IPS DF 6.9 (cell line): ENCODE measurements at regions not wholly inside any gene's neighbourhood (a gene's known extent, or its start where the extent isn't known, plus 50 kb on each side); places are given as distances from the start of the nearest gene placed in this dataset.

Experiments used
- DNase-seq: peaks from one replicate; pipeline ENCODE4 v3.0.0-alpha.2; 2013; ENCODE audit warnings: low read depth, low spot score
- H3K27ac ChIP-seq: one replicate; pipeline ENCODE4 v1.5.1; 2013; ENCODE audit warnings: low read length, control low read depth
- H3K27me3 ChIP-seq: 2 replicates; pipeline ENCODE4 v1.6.1; 2013; ENCODE audit warnings: mild to moderate bottlenecking, low read length; ENCODE audit not compliant: control insufficient read depth, insufficient read depth
- H3K36me3 ChIP-seq: 2 replicates; pipeline ENCODE4 v1.6.1; 2013; ENCODE audit warnings: low read length; ENCODE audit not compliant: control insufficient read depth, insufficient read depth
- H3K4me1 ChIP-seq: 2 replicates; pipeline ENCODE4 v1.6.1; 2013; ENCODE audit warnings: low read length; ENCODE audit not compliant: control insufficient read depth, insufficient read depth
- H3K4me3 ChIP-seq: 2 replicates; pipeline ENCODE4 v1.5.1; 2013; ENCODE audit warnings: mild to moderate bottlenecking, low read length
- H3K9me3 ChIP-seq: 2 replicates; pipeline ENCODE4 v1.6.1; 2013; ENCODE audit warnings: low read length, inconsistent platforms; ENCODE audit not compliant: control insufficient read depth, insufficient read depth
- WGBS: extraction: QIAGEN DNeasy Blood & Tissue Kit; methylation state at CpG from one replicate; pipeline ENCODE4 v1.1.7; 2013; ENCODE audit warnings: mixed read lengths, missing lambda C conversion rate; ENCODE audit not compliant: insufficient read length, insufficient coverage; 5-methylcytosine and 5-hydroxymethylcytosine counted together

- Histone ChIP-seq H3K27ac (no peak overlapping the region), H3K9me3 (no peaks in the 10 kb centered on the region; the same call in 1 of the 2 replicates), H3K36me3 (no peaks in the 10 kb centered on the region), H3K27me3 (no peaks in the 10 kb centered on the region), H3K4me3 (no peak overlapping the region), H3K4me1 (0 out of 2 replicates have a peak, but pooled peaks cover 1% of the 10 kb centered on the region)
- DNase-seq: no peak
- no CpG with 5 or more reads among the region's 3 CpGs for WGBS
These were observed 282.6 kb downstream of the SKIDA1 start for GRCh38 chr10:21242915-21243314.

GRCh38 chr10:21238717-21239116, 286.8 kb downstream of the SKIDA1 start:
- DNase-seq: no peak
- Histone ChIP-seq H3K4me3 (no peak overlapping the region), H3K27me3 (no peaks in the 10 kb centered on the region), H3K27ac (no peak overlapping the region), H3K9me3 (no peaks in the 10 kb centered on the region), H3K4me1 (0 out of 2 replicates have a peak, but pooled peaks cover 1% of the 10 kb centered on the region), H3K36me3 (no peaks in the 10 kb centered on the region)
- WGBS: no CpG with 5 or more reads among the region's 2 CpGs

- Histone ChIP-seq H3K27me3 (no peaks in the 10 kb centered on the region), H3K4me1 (0 out of 2 replicates have a peak, but pooled peaks cover 1% of the 10 kb centered on the region), H3K9me3 (no peaks in the 10 kb centered on the region), H3K27ac (no peak overlapping the region), H3K36me3 (no peaks in the 10 kb centered on the region), H3K4me3 (no peak overlapping the region)
- no peak for DNase-seq
- WGBS: no CpG with 5 or more reads among the region's 5 CpGs
These were observed 287.4 kb downstream of the SKIDA1 start for GRCh38 chr10:21238044-21238443.

GRCh38 chr10:21234761-21235160, 290.7 kb downstream of the SKIDA1 start:
- Histone ChIP-seq H3K36me3 (no peaks in the 10 kb centered on the region), H3K9me3 (no peaks in the 10 kb centered on the region), H3K4me1 (no peaks in the 10 kb centered on the region), H3K27ac (no peak overlapping the region), H3K27me3 (no peaks in the 10 kb centered on the region), H3K4me3 (no peak overlapping the region)
- no CpG with 5 or more reads among the region's 6 CpGs for WGBS
- DNase-seq: no peak

- no peak for DNase-seq
- H3K9me3 ChIP-seq: no peaks in the 10 kb centered on the region
- no peak overlapping the region for H3K4me3 ChIP-seq
- H3K27ac ChIP-seq: no peak overlapping the region
- no peaks in the 10 kb centered on the region for H3K36me3 ChIP-seq
- H3K27me3 ChIP-seq: no peaks in the 10 kb centered on the region
- no peaks in the 10 kb centered on the region for H3K4me1 ChIP-seq
These were observed 295.3 kb downstream of the SKIDA1 start for GRCh38 chr10:21230219-21230618.

- no CpG with 5 or more reads among the region's 10 CpGs for WGBS
- H3K27ac ChIP-seq: no peak overlapping the region
- no peak overlapping the region for H3K4me3 ChIP-seq
These were observed 307.6 kb downstream of the SKIDA1 start for GRCh38 chr10:21217748-21218367.

GRCh38 chr10:21217107-21217506, 308.4 kb downstream of the SKIDA1 start:
- Histone ChIP-seq H3K36me3 (no peaks in the 10 kb centered on the region), H3K9me3 (no peaks in the 10 kb centered on the region), H3K4me1 (no peaks in the 10 kb centered on the region), H3K27ac (no peak overlapping the region), H3K4me3 (no peak overlapping the region), H3K27me3 (no peaks in the 10 kb centered on the region)
- DNase-seq: no peak
- WGBS: no CpG with 5 or more reads among the region's 3 CpGs

More at GRCh38 chr10:21217748-21218367, 307.6 kb downstream of the SKIDA1 start:
- Histone ChIP-seq H3K4me1 (no peaks in the 10 kb centered on the region), H3K27me3 (no peaks in the 10 kb centered on the region), H3K9me3 (no peaks in the 10 kb centered on the region), H3K36me3 (no peaks in the 10 kb centered on the region)
- no peak for DNase-seq

GRCh38 chr10:21214329-21214728, 311.2 kb downstream of the SKIDA1 start:
- no peak for DNase-seq
- H3K36me3 ChIP-seq: no peaks in the 10 kb centered on the region
- no peaks in the 10 kb centered on the region for H3K4me1 ChIP-seq
- no peaks in the 10 kb centered on the region for H3K27me3 ChIP-seq
- no CpG with 5 or more reads among the region's 3 CpGs for WGBS
- H3K4me3 ChIP-seq: no peak overlapping the region
- H3K27ac ChIP-seq: no peak overlapping the region
- no peaks in the 10 kb centered on the region for H3K9me3 ChIP-seq

GRCh38 chr10:21213381-21213780, 312.1 kb downstream of the SKIDA1 start:
- H3K4me1 ChIP-seq: 0 out of 2 replicates have a peak, but pooled peaks cover 1% of the 10 kb centered on the region
- H3K27me3 ChIP-seq: no peaks in the 10 kb centered on the region
- DNase-seq: no peak
- no CpG with 5 or more reads among the region's 6 CpGs for WGBS
- no peaks in the 10 kb centered on the region for H3K36me3 ChIP-seq
- H3K4me3 ChIP-seq: no peak overlapping the region
- H3K27ac ChIP-seq: no peak overlapping the region
- no peaks in the 10 kb centered on the region for H3K9me3 ChIP-seq

- Histone ChIP-seq H3K27me3 (no peaks in the 10 kb centered on the region), H3K36me3 (no peaks in the 10 kb centered on the region), H3K9me3 (no peaks in the 10 kb centered on the region), H3K4me1 (0 out of 2 replicates have a peak, but pooled peaks cover 1% of the 10 kb centered on the region), H3K27ac (no peak overlapping the region), H3K4me3 (no peak overlapping the region)
- WGBS: no CpG with 5 or more reads among the region's 5 CpGs
- no peak for DNase-seq
These were observed 312.6 kb downstream of the SKIDA1 start for GRCh38 chr10:21212912-21213311.

- H3K9me3 ChIP-seq: no peaks in the 10 kb centered on the region
- H3K4me1 ChIP-seq: 0 out of 2 replicates have a peak, but pooled peaks cover 1% of the 10 kb centered on the region
- H3K27ac ChIP-seq: no peak overlapping the region
- H3K36me3 ChIP-seq: no peaks in the 10 kb centered on the region
- no peak overlapping the region for H3K4me3 ChIP-seq
- no CpG with 5 or more reads among the region's 11 CpGs for WGBS
- H3K27me3 ChIP-seq: no peaks in the 10 kb centered on the region
- DNase-seq: no peak
These were observed 313.1 kb downstream of the SKIDA1 start for GRCh38 chr10:21212348-21212747.
